AG10803 (cell line): ENCODE measurements at regions not wholly inside any gene's neighbourhood (a gene's known extent, or its start where the extent isn't known, plus 50 kb on each side); places are given as distances from the start of the nearest gene placed in this dataset.

Experiments
- DNase-seq: peaks from one replicate; pipeline ENCODE4 v3.0.0; 2010; ENCODE audit warnings: low read depth
- H3K4me3 ChIP-seq: 2 replicates; pipeline ENCODE4 v1.5.1; 2011; ENCODE audit warnings: mild to moderate bottlenecking, low read length, control low read depth
- CTCF ChIP-seq: conservative IDR thresholded peaks from 2 replicates; pipeline ENCODE4 v1.5.1; 2011; ENCODE audit warnings: mild to moderate bottlenecking, low read length, control low read depth, inconsistent platforms

GRCh38 chr11:10908215-10908951 is 50.5 kb upstream of the ZBED5 start:
- H3K4me3 ChIP-seq = no peak overlapping the region
- TF ChIP-seq CTCF = no peak
- DNase-seq = peak; percentile 97
